ENCODE measurements at regions not wholly inside any gene's neighbourhood (a gene's known extent, or its start where the extent isn't known, plus 50 kb on each side); places are given as distances from the start of the nearest gene placed in this dataset.

- Histone ChIP-seq H3K14ac (ENCODE audit: insufficient read length) (no peak overlapping the region), H2AK5ac (ENCODE audit: low read depth, low read length) (no peak overlapping the region), H3K27ac (ENCODE audit: low read depth, low read length) (no peak overlapping the region), H3K36me3 (ENCODE audit: control insufficient read depth in 2 of 4, insufficient read depth in 4 of 4, low read length in 3 of 4) (no peaks in the 10 kb centered on the region), H2BK15ac (ENCODE audit: low read length) (no peak overlapping the region), H4K91ac (replicated peaks; ENCODE audit: insufficient read length, low read length) (peak overlapping the region; percentile 45), H3K56ac (replicated peaks; ENCODE audit: insufficient read length, low read depth, low read length) (no peak overlapping the region), H3K27me3 (replicated peaks in 1 of 4; ENCODE audit: control insufficient read depth in 3 of 4, extremely low read depth in 1 of 4, insufficient read depth in 3 of 4, low read length in 3 of 4) (no peaks in the 10 kb centered on the region), H3K23ac (ENCODE audit: insufficient read length) (no peak overlapping the region), H4K5ac (ENCODE audit: insufficient read length, low read depth, low read length) (no peak overlapping the region), H3K4me2 (ENCODE audit: insufficient read depth in 1 of 2, low read depth in 2 of 2, low read length in 2 of 2) (no peak overlapping the region), H3K79me2 (ENCODE audit: control insufficient read depth in 1 of 2, insufficient read depth in 2 of 2, low read length in 2 of 2) (no peaks in the 10 kb centered on the region), H3K18ac (ENCODE audit: extremely low read depth, low read length) (no peak overlapping the region), H4K8ac (ENCODE audit: extremely low read depth, insufficient read depth, low read length) (no peak overlapping the region), H3K4ac (replicated peaks; ENCODE audit: insufficient read length, low read depth, low read length) (no peak overlapping the region), H3K4me3 (ENCODE audit: extremely low read depth in 1 of 4, insufficient read depth in 2 of 4, low read depth in 3 of 4, low read length in 4 of 4) (no peak overlapping the region), H2BK5ac (ENCODE audit: low read depth, low read length) (no peak overlapping the region), H3K4me1 (replicated peaks in 1 of 4; ENCODE audit: control insufficient read depth in 3 of 4, insufficient read depth in 4 of 4, low read length in 3 of 4) (no peaks in the 10 kb centered on the region; a peak in 1 of 7 replicates), H2AFZ (ENCODE audit: low read length) (no peak overlapping the region), H3K9me3 (ENCODE audit: insufficient read depth in 2 of 2, low read depth in 1 of 2, low read length in 1 of 2) (no peaks in the 10 kb centered on the region), H3K79me1 (ENCODE audit: low read depth, low read length) (no peaks in the 10 kb centered on the region), H3K23me2 (ENCODE audit: low read depth, low read length) (no peaks in the 10 kb centered on the region), H2BK20ac (ENCODE audit: low read length) (no peak overlapping the region), H2BK12ac (ENCODE audit: low read depth, low read length) (no peak overlapping the region), H3K9ac (replicated peaks in 1 of 4; ENCODE audit: extremely low read depth in 1 of 4, low read depth in 3 of 4, low read length in 3 of 4) (no peak overlapping the region), H4K20me1 (replicated peaks in 1 of 2; ENCODE audit: control insufficient read depth in 1 of 2, insufficient read depth in 2 of 2, low read length in 2 of 2) (no peaks in the 10 kb centered on the region), H2BK120ac (replicated peaks; ENCODE audit: low read depth, low read length) (no peak overlapping the region)
- no peak for FAIRE-seq
- no peak for DNase-seq (ENCODE audit: low read depth in 1 of 2, low spot score in 2 of 2)
- ChIA-PET POLR2A (ENCODE audit: partially characterized antibody) (no interaction called here), CTCF (ENCODE audit: partially characterized antibody) (interaction anchor here (0.7 kb wide), 1 partner anchor 77 kb away, joined by 3 read pairs; no protein-coding TSS in a partner anchor)
- WGBS, 2 experiments (ENCODE audit: extremely low coverage in 1 of 2, insufficient coverage in 1 of 2, insufficient read length in 1 of 2, insufficient replicate concordance in 2 of 2, low coverage in 1 of 2, low lambda C conversion rate in 2 of 2, missing lambda C conversion rate in 1 of 2), result 84% methylated on average over 12 of the region's 16 CpGs; no CpG with 5 or more reads in 1 of the 2 experiments
- no peak for TF ChIP-seq BRCA1 (IDR thresholded peaks at IDR 0.05; ENCODE audit: low read depth, low read length)
- no peak for TF ChIP-seq SRF (IDR thresholded peaks at IDR 0.05; ENCODE audit: low read depth, low read length)
- TF ChIP-seq E2F6 (IDR thresholded peaks at IDR 0.05), result no peak
- TF ChIP-seq EGR1 (IDR thresholded peaks at IDR 0.05; ENCODE audit: borderline replicate concordance, low read depth, low read length), result no peak
- TF ChIP-seq ZNF274 (IDR thresholded peaks at IDR 0.05; ENCODE audit: borderline replicate concordance, extremely low read depth, low read length), result no peak
Measured at GRCh38 chr17:6208608-6209180, 138.5 kb downstream of the WSCD1 start.

Measured in H1 (cell line).